Liver (tissue), 8 donors: ENCODE measurements at regions not wholly inside any gene's neighbourhood (a gene's known extent, or its start where the extent isn't known, plus 50 kb on each side); places are given as distances from the start of the nearest gene placed in this dataset.

Experiments
- DNase-seq: peaks from one replicate; pipeline ENCODE4 v3.0.0-alpha.2; 2017; ENCODE audit warnings: low spot score
- H3K27ac ChIP-seq, 2 donors: one replicate each; pipeline ENCODE4 v1.7.0; 2013; ENCODE audit warnings: inconsistent platforms in 2 of 2, low read length in 2 of 2, control low read depth in 1 of 2, low read depth in 1 of 2, mild to moderate bottlenecking in 1 of 2
- H3K27me3 ChIP-seq, 4 donors: one replicate each; pipeline versions ENCODE4 v1.6.1 to v1.7.0; 2013; ENCODE audit warnings: low read length in 3 of 4, inconsistent platforms in 1 of 4, mild to moderate bottlenecking in 1 of 4, moderate library complexity in 1 of 4; ENCODE audit not compliant: control insufficient read depth in 4 of 4, insufficient read depth in 4 of 4
- H3K36me3 ChIP-seq, 4 donors: one replicate each; pipeline versions ENCODE4 v1.6.1 to v1.7.0; 2013; ENCODE audit warnings: low read length in 3 of 4, mild to moderate bottlenecking in 3 of 4, low read depth in 1 of 4, moderate library complexity in 1 of 4; ENCODE audit not compliant: control insufficient read depth in 4 of 4, insufficient read depth in 3 of 4
- H3K4me1 ChIP-seq, 4 donors: one replicate each; pipeline versions ENCODE4 v1.6.1 to v1.7.0; 2013; ENCODE audit warnings: low read length in 3 of 4, mild to moderate bottlenecking in 3 of 4, moderate library complexity in 1 of 4; ENCODE audit not compliant: control insufficient read depth in 4 of 4, insufficient read depth in 4 of 4
- H3K4me3 ChIP-seq, 3 donors: one replicate each; pipeline versions ENCODE4 v1.6.1 to v1.7.0; 2013; ENCODE audit warnings: low read length in 3 of 3, control low read depth in 1 of 3, low read depth in 1 of 3, mild to moderate bottlenecking in 1 of 3
- H3K9ac ChIP-seq, 2 donors: one replicate each; pipeline ENCODE4 v1.7.0; 2013; ENCODE audit warnings: low read length in 2 of 2, mild to moderate bottlenecking in 2 of 2, moderate library complexity in 2 of 2, control low read depth in 1 of 2, low read depth in 1 of 2
- H3K9me3 ChIP-seq, 4 donors: one replicate each; pipeline versions ENCODE4 v1.6.1 to v1.7.0; 2013; ENCODE audit warnings: low read length in 3 of 4; ENCODE audit not compliant: control insufficient read depth in 4 of 4
- ATF3 ChIP-seq: IDR thresholded peaks from 2 replicates; pipeline ENCODE4 v1.6.1; 2016; ENCODE audit warnings: antibody characterized with exemption
- EGR1 ChIP-seq, 2 donors: IDR thresholded peaks; 2 replicates each; pipeline ENCODE4 v1.6.1; 2016 to 2018; ENCODE audit warnings: antibody characterized with exemption in 2 of 2, low read depth in 2 of 2
- FOXA1 ChIP-seq: IDR thresholded peaks from 2 replicates; pipeline ENCODE4 v1.6.1; 2016; ENCODE audit warnings: antibody characterized with exemption
- FOXA2 ChIP-seq: IDR thresholded peaks from 2 replicates; pipeline ENCODE4 v1.6.1; 2016; ENCODE audit warnings: antibody characterized with exemption
- GABPA ChIP-seq, 2 donors: IDR thresholded peaks in 1 of 2; conservative IDR thresholded peaks in 1 of 2; 2 replicates each; pipeline ENCODE4 v1.6.1; 2016; ENCODE audit warnings: antibody characterized with exemption in 2 of 2, mild to moderate bottlenecking in 1 of 2, moderate library complexity in 1 of 2
- HNF4G ChIP-seq: IDR thresholded peaks from 2 replicates; pipeline ENCODE4 v1.6.1; 2016; ENCODE audit warnings: antibody characterized with exemption
- JUND ChIP-seq, 2 donors: IDR thresholded peaks; 2 replicates each; pipeline ENCODE4 v1.6.1; 2016; ENCODE audit warnings: antibody characterized with exemption in 2 of 2
- NR2F2 ChIP-seq: IDR thresholded peaks from 2 replicates; pipeline ENCODE4 v1.6.1; 2016; ENCODE audit warnings: antibody characterized with exemption
- RAD21 ChIP-seq, 2 donors: IDR thresholded peaks; 2 replicates each; pipeline ENCODE4 v1.6.1; 2016; ENCODE audit warnings: antibody characterized with exemption in 2 of 2, mild to moderate bottlenecking in 2 of 2
- SP1 ChIP-seq: IDR thresholded peaks from 2 replicates; pipeline ENCODE4 v1.6.1; 2018; ENCODE audit warnings: antibody characterized with exemption, mild to moderate bottlenecking
- TAF1 ChIP-seq: conservative IDR thresholded peaks from 2 replicates; pipeline ENCODE4 v1.6.1; 2016; ENCODE audit warnings: antibody characterized with exemption, mild to moderate bottlenecking
- WGBS: extraction: QIAGEN DNeasy Blood & Tissue Kit; methylation state at CpG from one replicate; pipeline ENCODE4 v1.1.7; 2013; 5-methylcytosine and 5-hydroxymethylcytosine counted together
- TF ChIP-seq, protein P1 (sequence below): IDR thresholded peaks from 2 replicates; pipeline ENCODE4 v1.6.1; 2016; ENCODE audit warnings: antibody characterized with exemption
- TF ChIP-seq, protein P2 (sequence below): IDR thresholded peaks from 2 replicates; pipeline ENCODE4 v1.6.1; 2016; ENCODE audit warnings: antibody characterized with exemption, mild to moderate bottlenecking
- TF ChIP-seq, protein P3 (sequence below): fragments of 150-350 bp; IDR thresholded peaks from 2 replicates; pipeline ENCODE4 v1.5.1; 2017; ENCODE audit warnings: improper control_type of control experiment, low read depth, low read length; ENCODE audit not compliant: missing input control
- donor health status: healthy.
- donor health status: healthy.
- donor health status: healthy.
- donor health status: healthy.
- donor health status: healthy.

GRCh38 chr12:98121963-98122362 lies 393.4 kb upstream of the TMPO start:
- no peaks in the 10 kb centered on the region for H3K27me3 ChIP-seq
- no peaks in the 10 kb centered on the region for H3K36me3 ChIP-seq
- DNase-seq = no peak
- H3K4me3 ChIP-seq = no peak overlapping the region
- H3K4me1 ChIP-seq = no peaks in the 10 kb centered on the region
- no peak overlapping the region for H3K27ac ChIP-seq
- no peaks in the 10 kb centered on the region for H3K9me3 ChIP-seq
- TF ChIP-seq JUND (IDR thresholded peaks at IDR 0.05) (no peak), TAF1 (no peak), ATF3 (no peak), FOXA2 (no peak), NR2F2 (no peak), EGR1 (IDR thresholded peaks at IDR 0.05; ENCODE audit: low read depth in 2 of 2) (no peak), GABPA (IDR thresholded peaks at IDR 0.05 in 1 of 2, conservative IDR thresholded peaks at IDR 0.05 in 1 of 2) (no peak), RAD21 (IDR thresholded peaks at IDR 0.05) (no peak), HNF4G (no peak), FOXA1 (no peak)
- TF ChIP-seq, protein P1, sequence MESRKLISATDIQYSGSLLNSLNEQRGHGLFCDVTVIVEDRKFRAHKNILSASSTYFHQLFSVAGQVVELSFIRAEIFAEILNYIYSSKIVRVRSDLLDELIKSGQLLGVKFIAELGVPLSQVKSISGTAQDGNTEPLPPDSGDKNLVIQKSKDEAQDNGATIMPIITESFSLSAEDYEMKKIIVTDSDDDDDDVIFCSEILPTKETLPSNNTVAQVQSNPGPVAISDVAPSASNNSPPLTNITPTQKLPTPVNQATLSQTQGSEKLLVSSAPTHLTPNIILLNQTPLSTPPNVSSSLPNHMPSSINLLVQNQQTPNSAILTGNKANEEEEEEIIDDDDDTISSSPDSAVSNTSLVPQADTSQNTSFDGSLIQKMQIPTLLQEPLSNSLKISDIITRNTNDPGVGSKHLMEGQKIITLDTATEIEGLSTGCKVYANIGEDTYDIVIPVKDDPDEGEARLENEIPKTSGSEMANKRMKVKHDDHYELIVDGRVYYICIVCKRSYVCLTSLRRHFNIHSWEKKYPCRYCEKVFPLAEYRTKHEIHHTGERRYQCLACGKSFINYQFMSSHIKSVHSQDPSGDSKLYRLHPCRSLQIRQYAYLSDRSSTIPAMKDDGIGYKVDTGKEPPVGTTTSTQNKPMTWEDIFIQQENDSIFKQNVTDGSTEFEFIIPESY = no peak
- TF ChIP-seq, protein P2, sequence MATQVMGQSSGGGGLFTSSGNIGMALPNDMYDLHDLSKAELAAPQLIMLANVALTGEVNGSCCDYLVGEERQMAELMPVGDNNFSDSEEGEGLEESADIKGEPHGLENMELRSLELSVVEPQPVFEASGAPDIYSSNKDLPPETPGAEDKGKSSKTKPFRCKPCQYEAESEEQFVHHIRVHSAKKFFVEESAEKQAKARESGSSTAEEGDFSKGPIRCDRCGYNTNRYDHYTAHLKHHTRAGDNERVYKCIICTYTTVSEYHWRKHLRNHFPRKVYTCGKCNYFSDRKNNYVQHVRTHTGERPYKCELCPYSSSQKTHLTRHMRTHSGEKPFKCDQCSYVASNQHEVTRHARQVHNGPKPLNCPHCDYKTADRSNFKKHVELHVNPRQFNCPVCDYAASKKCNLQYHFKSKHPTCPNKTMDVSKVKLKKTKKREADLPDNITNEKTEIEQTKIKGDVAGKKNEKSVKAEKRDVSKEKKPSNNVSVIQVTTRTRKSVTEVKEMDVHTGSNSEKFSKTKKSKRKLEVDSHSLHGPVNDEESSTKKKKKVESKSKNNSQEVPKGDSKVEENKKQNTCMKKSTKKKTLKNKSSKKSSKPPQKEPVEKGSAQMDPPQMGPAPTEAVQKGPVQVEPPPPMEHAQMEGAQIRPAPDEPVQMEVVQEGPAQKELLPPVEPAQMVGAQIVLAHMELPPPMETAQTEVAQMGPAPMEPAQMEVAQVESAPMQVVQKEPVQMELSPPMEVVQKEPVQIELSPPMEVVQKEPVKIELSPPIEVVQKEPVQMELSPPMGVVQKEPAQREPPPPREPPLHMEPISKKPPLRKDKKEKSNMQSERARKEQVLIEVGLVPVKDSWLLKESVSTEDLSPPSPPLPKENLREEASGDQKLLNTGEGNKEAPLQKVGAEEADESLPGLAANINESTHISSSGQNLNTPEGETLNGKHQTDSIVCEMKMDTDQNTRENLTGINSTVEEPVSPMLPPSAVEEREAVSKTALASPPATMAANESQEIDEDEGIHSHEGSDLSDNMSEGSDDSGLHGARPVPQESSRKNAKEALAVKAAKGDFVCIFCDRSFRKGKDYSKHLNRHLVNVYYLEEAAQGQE = no peak
- TF ChIP-seq, protein P3, sequence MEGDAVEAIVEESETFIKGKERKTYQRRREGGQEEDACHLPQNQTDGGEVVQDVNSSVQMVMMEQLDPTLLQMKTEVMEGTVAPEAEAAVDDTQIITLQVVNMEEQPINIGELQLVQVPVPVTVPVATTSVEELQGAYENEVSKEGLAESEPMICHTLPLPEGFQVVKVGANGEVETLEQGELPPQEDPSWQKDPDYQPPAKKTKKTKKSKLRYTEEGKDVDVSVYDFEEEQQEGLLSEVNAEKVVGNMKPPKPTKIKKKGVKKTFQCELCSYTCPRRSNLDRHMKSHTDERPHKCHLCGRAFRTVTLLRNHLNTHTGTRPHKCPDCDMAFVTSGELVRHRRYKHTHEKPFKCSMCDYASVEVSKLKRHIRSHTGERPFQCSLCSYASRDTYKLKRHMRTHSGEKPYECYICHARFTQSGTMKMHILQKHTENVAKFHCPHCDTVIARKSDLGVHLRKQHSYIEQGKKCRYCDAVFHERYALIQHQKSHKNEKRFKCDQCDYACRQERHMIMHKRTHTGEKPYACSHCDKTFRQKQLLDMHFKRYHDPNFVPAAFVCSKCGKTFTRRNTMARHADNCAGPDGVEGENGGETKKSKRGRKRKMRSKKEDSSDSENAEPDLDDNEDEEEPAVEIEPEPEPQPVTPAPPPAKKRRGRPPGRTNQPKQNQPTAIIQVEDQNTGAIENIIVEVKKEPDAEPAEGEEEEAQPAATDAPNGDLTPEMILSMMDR = no peak
- WGBS = 91% methylated on average over 4 of the region's 4 CpGs
- no peak overlapping the region for H3K9ac ChIP-seq

- TF ChIP-seq TAF1 (no peak), ATF3 (no peak), HNF4G (no peak), NR2F2 (no peak), FOXA1 (no peak), JUND (IDR thresholded peaks at IDR 0.05) (no peak), SP1 (no peak), RAD21 (IDR thresholded peaks at IDR 0.05) (no peak)
- TF ChIP-seq, protein P3 = no peak
- TF ChIP-seq, protein P1 = no peak
- DNase-seq = no peak
- WGBS = 60% methylated on average over 3 of the region's 3 CpGs
- Histone ChIP-seq H3K27ac (no peak overlapping the region), H3K4me1 (no peaks in the 10 kb centered on the region), H3K36me3 (no peaks in the 10 kb centered on the region), H3K4me3 (no peak overlapping the region), H3K9ac (no peak overlapping the region), H3K9me3 (no peaks in the 10 kb centered on the region), H3K27me3 (no peaks in the 10 kb centered on the region)
These were observed 392.3 kb upstream of the TMPO start for GRCh38 chr12:98123021-98123461.
